ENCODE measurements at regions not wholly inside any gene's neighbourhood (a gene's known extent, or its start where the extent isn't known, plus 50 kb on each side); places are given as distances from the start of the nearest gene placed in this dataset.
"Not testable (repeated sequence)": the region's sequence is repeated elsewhere in the genome, so short reads cannot be mapped to it uniquely, and the experiment has no call there.

- Histone ChIP-seq H3K9me3 (ENCODE audit: low read length) (no peaks in the 10 kb centered on the region), H3K27me3 (ENCODE audit: insufficient read depth, low read length) (peaks cover 3% of the 10 kb centered on the region), H3K36me3 (ENCODE audit: insufficient read depth, low read length) (no peaks in the 10 kb centered on the region), H2AFZ (ENCODE audit: low read depth, low read length) (no peak overlapping the region), H3K4me3 (ENCODE audit: low read length) (no peak overlapping the region), H3K4me1 (ENCODE audit: insufficient read depth, low read length) (no peaks in the 10 kb centered on the region)
Measured at GRCh38 chr5:34450338-34450737, 205.8 kb upstream of the RAI14 start.

- Histone ChIP-seq H3K9me3 (ENCODE audit: low read length) (no peaks in the 10 kb centered on the region), H3K36me3 (ENCODE audit: insufficient read depth, low read length) (no peaks in the 10 kb centered on the region), H3K4me1 (ENCODE audit: insufficient read depth, low read length) (no peaks in the 10 kb centered on the region), H2AFZ (ENCODE audit: low read depth, low read length) (no peak overlapping the region), H3K27me3 (ENCODE audit: insufficient read depth, low read length) (peaks cover 3% of the 10 kb centered on the region), H3K4me3 (ENCODE audit: low read length) (no peak overlapping the region)
Measured at GRCh38 chr5:34452170-34452828, 203.8 kb upstream of the RAI14 start.

- Histone ChIP-seq H3K27me3 (ENCODE audit: insufficient read depth, low read length) (no peaks in the 10 kb centered on the region), H3K36me3 (ENCODE audit: insufficient read depth, low read length) (no peaks in the 10 kb centered on the region), H2AFZ (ENCODE audit: low read depth, low read length) (no peak overlapping the region), H3K4me3 (ENCODE audit: low read length) (no peak overlapping the region), H3K4me1 (ENCODE audit: insufficient read depth, low read length) (no peaks in the 10 kb centered on the region), H3K9me3 (ENCODE audit: low read length) (no peaks in the 10 kb centered on the region)
Measured at GRCh38 chr5:34455098-34455497, 201.0 kb upstream of the RAI14 start.

DNA sequence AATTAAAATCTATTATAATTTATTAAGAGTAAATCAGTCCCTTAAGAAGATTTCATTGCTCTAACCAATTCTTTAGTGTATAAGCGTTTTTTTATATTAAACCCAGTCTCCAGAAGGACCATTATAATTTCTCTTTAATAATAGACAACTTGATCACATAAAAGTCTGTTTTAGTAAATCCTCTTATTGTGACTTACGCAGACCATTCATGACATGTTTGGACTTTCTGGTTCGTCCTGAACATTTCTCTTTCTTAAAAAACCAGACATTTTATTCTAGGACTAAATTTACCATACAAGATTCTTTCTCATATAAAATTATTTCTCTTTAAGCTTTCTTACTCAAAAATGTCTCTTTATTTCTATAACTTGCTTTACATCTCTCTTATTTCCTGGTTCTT lies 196.2 kb upstream of the RAI14 start:
- H3K4me3 ChIP-seq (ENCODE audit: low read length): no peak overlapping the region
- no peak overlapping the region for H2AFZ ChIP-seq (ENCODE audit: low read depth, low read length)
- H3K9me3 ChIP-seq (ENCODE audit: low read length): no peaks in the 10 kb centered on the region
- H3K36me3 ChIP-seq (ENCODE audit: insufficient read depth, low read length): no peaks in the 10 kb centered on the region
- no peaks in the 10 kb centered on the region for H3K27me3 ChIP-seq (ENCODE audit: insufficient read depth, low read length)
- no peaks in the 10 kb centered on the region for H3K4me1 ChIP-seq (ENCODE audit: insufficient read depth, low read length)

DNA sequence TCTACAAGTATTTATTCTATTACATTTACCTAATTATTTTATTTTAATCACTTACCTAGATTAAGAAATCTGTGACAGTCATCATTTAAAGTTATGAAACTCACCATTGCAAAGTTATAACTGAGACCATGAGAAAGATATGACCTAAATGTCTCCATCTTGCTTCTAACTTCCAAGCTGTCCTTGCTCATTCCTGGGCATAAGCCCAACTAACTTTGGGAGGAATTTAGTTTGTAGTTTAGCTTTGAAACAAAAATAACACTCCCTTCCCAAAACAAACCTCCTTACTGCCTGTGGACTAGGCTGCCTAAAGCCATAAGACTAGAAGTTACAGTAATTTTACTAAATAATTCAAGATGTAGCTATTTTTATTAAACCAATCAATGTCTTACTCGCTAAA lies 195.6 kb upstream of the RAI14 start:
- no peaks in the 10 kb centered on the region for H3K36me3 ChIP-seq (ENCODE audit: insufficient read depth, low read length)
- H3K4me1 ChIP-seq (ENCODE audit: insufficient read depth, low read length): no peaks in the 10 kb centered on the region
- H3K9me3 ChIP-seq (ENCODE audit: low read length): no peaks in the 10 kb centered on the region
- H3K4me3 ChIP-seq (ENCODE audit: low read length): no peak overlapping the region
- H2AFZ ChIP-seq (ENCODE audit: low read depth, low read length): no peak overlapping the region
- no peaks in the 10 kb centered on the region for H3K27me3 ChIP-seq (ENCODE audit: insufficient read depth, low read length)

DNA sequence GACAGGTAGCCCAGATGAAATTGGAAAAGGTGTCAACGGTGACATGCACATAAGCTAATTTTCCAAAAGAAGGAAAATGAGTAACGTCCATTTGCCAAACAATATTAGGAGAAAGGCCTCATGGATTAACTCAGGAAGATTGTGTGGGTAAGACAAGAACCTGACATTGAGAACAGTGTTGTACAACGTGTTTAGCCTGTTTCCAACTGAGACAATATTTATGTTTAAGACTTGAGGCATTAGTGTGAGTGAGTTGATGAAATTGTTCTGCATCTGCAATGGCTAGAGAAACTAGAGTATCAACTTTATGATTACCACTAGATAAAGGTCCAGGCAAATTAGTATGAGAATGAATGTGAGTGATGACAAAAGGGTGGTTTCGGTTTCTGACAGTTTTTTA lies 191.3 kb upstream of the RAI14 start:
- Histone ChIP-seq H3K27me3 (ENCODE audit: insufficient read depth, low read length) (no peaks in the 10 kb centered on the region), H3K4me3 (ENCODE audit: low read length) (no peak overlapping the region), H3K9me3 (ENCODE audit: low read length) (no peaks in the 10 kb centered on the region), H3K4me1 (ENCODE audit: insufficient read depth, low read length) (no peaks in the 10 kb centered on the region), H2AFZ (ENCODE audit: low read depth, low read length) (no peak overlapping the region), H3K36me3 (ENCODE audit: insufficient read depth, low read length) (no peaks in the 10 kb centered on the region)

GRCh38 chr5:34465301-34465700 lies 190.8 kb upstream of the RAI14 start:
- not testable (repeated sequence) for H3K4me3 ChIP-seq (ENCODE audit: low read length); H3K36me3 ChIP-seq (ENCODE audit: insufficient read depth, low read length); H3K27me3 ChIP-seq (ENCODE audit: insufficient read depth, low read length); H2AFZ ChIP-seq (ENCODE audit: low read depth, low read length); H3K9me3 ChIP-seq (ENCODE audit: low read length); H3K4me1 ChIP-seq (ENCODE audit: insufficient read depth, low read length)

- not testable (repeated sequence) for H3K27me3 ChIP-seq (ENCODE audit: insufficient read depth, low read length); H3K9me3 ChIP-seq (ENCODE audit: low read length); H3K36me3 ChIP-seq (ENCODE audit: insufficient read depth, low read length); H3K4me3 ChIP-seq (ENCODE audit: low read length); H3K4me1 ChIP-seq (ENCODE audit: insufficient read depth, low read length); H2AFZ ChIP-seq (ENCODE audit: low read depth, low read length)
Measured at GRCh38 chr5:34466519-34467388, 189.4 kb upstream of the RAI14 start.

DNA sequence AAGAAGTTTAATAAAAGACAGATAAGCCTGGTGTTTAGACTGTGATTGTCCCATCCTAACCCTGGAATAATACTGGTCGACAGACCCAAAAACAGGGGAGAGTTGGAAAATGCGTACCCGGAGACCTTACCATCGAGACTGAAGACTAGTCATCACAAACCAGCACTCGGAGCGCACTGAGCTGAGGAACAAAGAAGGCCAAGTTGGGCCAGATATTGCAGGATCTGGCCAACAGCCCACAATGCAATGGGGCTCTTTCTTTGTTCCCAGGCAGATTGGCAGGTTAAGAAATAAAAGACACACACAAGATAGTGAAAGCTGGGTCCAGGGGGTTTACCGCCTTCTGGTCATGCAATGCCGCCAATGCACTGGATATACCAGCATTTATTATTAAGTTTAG lies 188.7 kb upstream of the RAI14 start:
- no peaks in the 10 kb centered on the region for H3K27me3 ChIP-seq (ENCODE audit: insufficient read depth, low read length)
- H3K36me3 ChIP-seq (ENCODE audit: insufficient read depth, low read length): no peaks in the 10 kb centered on the region
- no peaks in the 10 kb centered on the region for H3K9me3 ChIP-seq (ENCODE audit: low read length)
- no peak overlapping the region for H2AFZ ChIP-seq (ENCODE audit: low read depth, low read length)
- H3K4me1 ChIP-seq (ENCODE audit: insufficient read depth, low read length): no peaks in the 10 kb centered on the region
- H3K4me3 ChIP-seq (ENCODE audit: low read length): no peak overlapping the region

DNA sequence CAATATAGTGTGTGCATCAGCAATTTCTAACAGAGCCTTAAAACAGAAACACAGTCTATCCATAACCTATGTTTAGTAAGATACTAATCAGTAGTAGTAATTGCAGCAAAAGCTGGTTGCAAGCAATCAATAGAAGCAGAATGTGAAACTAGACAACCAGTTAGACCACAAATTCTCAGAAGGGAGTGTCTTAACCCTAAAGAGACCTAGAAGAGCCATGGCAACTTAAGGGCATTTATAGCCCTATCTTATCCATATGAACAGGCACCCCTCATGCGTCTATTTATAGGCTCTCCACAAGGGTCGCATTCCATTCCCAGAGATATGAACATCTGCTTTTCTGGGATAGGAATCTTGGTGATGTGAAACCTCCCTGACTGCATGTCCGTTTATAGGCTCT lies 188.1 kb upstream of the RAI14 start:
- H3K4me3 ChIP-seq (ENCODE audit: low read length); H3K4me1 ChIP-seq (ENCODE audit: insufficient read depth, low read length): not testable (repeated sequence)

DNA sequence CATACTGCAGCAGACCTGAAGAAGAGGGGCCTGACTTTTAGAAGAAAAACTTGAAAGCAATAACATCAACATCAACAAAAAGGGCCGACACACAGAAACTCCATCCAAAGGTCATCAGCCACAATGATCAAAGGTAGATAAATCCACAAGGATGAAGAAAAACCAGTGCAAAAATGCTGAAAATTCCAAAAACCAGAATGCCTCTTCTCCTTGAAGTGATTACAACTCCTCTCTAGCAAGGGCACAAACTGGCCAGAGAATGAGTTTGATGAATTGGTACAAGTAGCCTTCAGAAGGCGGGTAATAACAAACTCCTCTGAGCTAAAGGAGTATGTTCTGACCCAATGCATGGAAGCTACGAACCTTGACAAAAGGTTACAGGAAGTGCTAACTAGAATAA lies 186.2 kb upstream of the RAI14 start:
- Histone ChIP-seq H3K4me3 (ENCODE audit: low read length) (no peak overlapping the region), H3K4me1 (ENCODE audit: insufficient read depth, low read length) (no peaks in the 10 kb centered on the region), H3K27me3 (ENCODE audit: insufficient read depth, low read length) (no peaks in the 10 kb centered on the region), H3K36me3 (ENCODE audit: insufficient read depth, low read length) (no peaks in the 10 kb centered on the region), H3K9me3 (ENCODE audit: low read length) (no peaks in the 10 kb centered on the region), H2AFZ (ENCODE audit: low read depth, low read length) (no peak overlapping the region)

More for the DNA sequence above, 188.1 kb upstream of the RAI14 start:
- H3K9me3 ChIP-seq (ENCODE audit: low read length); H3K27me3 ChIP-seq (ENCODE audit: insufficient read depth, low read length); H3K36me3 ChIP-seq (ENCODE audit: insufficient read depth, low read length); H2AFZ ChIP-seq (ENCODE audit: low read depth, low read length): not testable (repeated sequence)

DNA sequence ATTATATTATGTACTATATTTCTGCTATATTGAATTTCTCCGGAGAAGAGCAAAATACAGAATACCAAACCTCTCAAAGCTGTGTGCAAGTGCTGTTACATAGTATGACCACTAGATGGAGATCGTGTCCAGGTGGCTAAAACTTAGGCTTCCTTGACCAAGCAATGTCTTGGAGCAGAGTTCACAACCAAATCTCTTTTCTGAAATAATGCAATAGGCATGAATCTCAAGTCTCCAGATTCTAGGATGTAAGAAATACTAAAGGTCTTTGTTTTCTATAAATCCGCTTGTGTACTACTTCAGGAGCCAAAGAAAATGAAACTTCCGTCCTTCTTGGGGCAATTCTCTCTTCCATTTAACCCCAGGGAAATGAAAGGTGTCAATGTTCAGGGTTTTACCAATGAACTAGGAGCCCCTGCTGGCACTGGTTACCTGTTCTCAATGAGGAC lies 181.5 kb upstream of the RAI14 start:
- H3K36me3 ChIP-seq (ENCODE audit: insufficient read depth, low read length): no peaks in the 10 kb centered on the region
- H3K9me3 ChIP-seq (ENCODE audit: low read length): no peaks in the 10 kb centered on the region
- H3K4me1 ChIP-seq (ENCODE audit: insufficient read depth, low read length): no peaks in the 10 kb centered on the region
- no peaks in the 10 kb centered on the region for H3K27me3 ChIP-seq (ENCODE audit: insufficient read depth, low read length)
- H3K4me3 ChIP-seq (ENCODE audit: low read length): no peak overlapping the region
- H2AFZ ChIP-seq (ENCODE audit: low read depth, low read length): no peak overlapping the region

DNA sequence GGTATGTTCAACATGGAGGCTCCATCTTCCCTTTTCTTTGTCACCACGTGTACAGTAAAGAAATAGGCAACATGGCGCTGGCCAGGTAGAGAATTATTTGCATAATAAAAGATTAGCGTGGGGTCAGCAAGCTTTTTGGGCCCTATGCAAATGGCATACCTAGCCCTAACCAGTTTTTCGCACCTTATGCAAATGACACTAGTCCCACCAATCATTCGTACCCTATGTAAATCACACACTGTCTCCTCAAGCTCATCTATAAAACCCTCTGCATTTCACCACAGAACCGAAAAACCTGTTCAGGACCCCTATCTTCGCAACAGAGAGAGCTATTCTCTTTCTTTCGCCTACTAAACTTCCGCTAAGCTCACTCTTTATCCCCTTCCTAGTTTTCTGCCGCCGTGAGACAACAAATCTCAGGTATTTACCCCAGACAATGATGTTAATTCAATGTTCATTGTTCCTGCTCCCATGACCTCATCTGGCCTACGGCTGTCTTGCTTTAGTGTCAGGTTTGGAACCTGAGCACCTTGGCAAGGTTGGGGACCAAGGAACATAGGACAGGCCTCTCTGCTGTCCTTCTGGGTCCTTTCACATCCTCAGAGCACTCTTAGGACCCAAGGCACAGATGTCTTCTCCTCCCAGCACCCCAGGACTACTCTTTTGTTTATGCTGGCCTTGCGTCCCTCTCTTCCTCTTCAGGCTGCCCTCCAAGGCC lies 180.7 kb upstream of the RAI14 start:
- Histone ChIP-seq H3K9me3 (ENCODE audit: low read length) (no peaks in the 10 kb centered on the region), H3K36me3 (ENCODE audit: insufficient read depth, low read length) (no peaks in the 10 kb centered on the region), H3K4me3 (ENCODE audit: low read length) (no peak overlapping the region), H2AFZ (ENCODE audit: low read depth, low read length) (no peak overlapping the region), H3K27me3 (ENCODE audit: insufficient read depth, low read length) (no peaks in the 10 kb centered on the region), H3K4me1 (ENCODE audit: insufficient read depth, low read length) (no peaks in the 10 kb centered on the region)

All from neuron (in vitro differentiated cells).